ENCODE measurements at regions not wholly inside any gene's neighbourhood (a gene's known extent, or its start where the extent isn't known, plus 50 kb on each side); places are given as distances from the start of the nearest gene placed in this dataset.

GRCh38 chrX:146144039-146144438, 326.4 kb downstream of the SLITRK2 start:
- no peak for TF ChIP-seq CTCF (IDR thresholded peaks at IDR 0.05)
- TF ChIP-seq POLR2A (IDR thresholded peaks at IDR 0.05): no peak
- no peak for TF ChIP-seq POLR2AphosphoS5 (IDR thresholded peaks at IDR 0.05)
- no peak for TF ChIP-seq EP300 (IDR thresholded peaks at IDR 0.05; ENCODE audit: low read depth)

Measured in transverse colon (tissue), 4 donors.